RWPE2 (cell line): ENCODE measurements at regions not wholly inside any gene's neighbourhood (a gene's known extent, or its start where the extent isn't known, plus 50 kb on each side); places are given as distances from the start of the nearest gene placed in this dataset.

Experiments used
- ATAC-seq: fragments of 200-7000 bp; cut with Tn5 transposase; 3 replicates; pipeline ENCODE4 v1.9.1; 2021; ENCODE audit warnings: low read depth
- DNase-seq: peaks from one replicate; pipeline ENCODE4 v3.0.0-alpha.2; 2020; ENCODE audit warnings: low spot score
- H3K27ac ChIP-seq: fragments of 450-650 bp; 2 replicates; pipeline ENCODE4 v1.5.1; 2017; ENCODE audit warnings: mild to moderate bottlenecking; ENCODE audit not compliant: poor library complexity, severe bottlenecking
- H3K27me3 ChIP-seq: fragments of 250-450 bp; sonication (Bioruptor Pico); 2 replicates; pipeline ENCODE4 v1.5.1; 2021; ENCODE audit warnings: mild to moderate bottlenecking, moderate library complexity; ENCODE audit not compliant: insufficient read depth, poor library complexity, severe bottlenecking
- H3K36me3 ChIP-seq: fragments of 250-450 bp; sonication (Bioruptor Pico); 2 replicates; pipeline ENCODE4 v1.5.1; 2020; ENCODE audit warnings: low read depth, mild to moderate bottlenecking, moderate library complexity
- H3K4me1 ChIP-seq: fragments of 250-450 bp; sonication (Bioruptor Pico); 2 replicates; pipeline ENCODE4 v1.5.1; 2021; ENCODE audit warnings: mild to moderate bottlenecking, moderate library complexity; ENCODE audit not compliant: insufficient read depth, poor library complexity, severe bottlenecking
- H3K4me3 ChIP-seq: fragments of 250-450 bp; sonication (Bioruptor Pico); 2 replicates; pipeline ENCODE4 v1.5.1; 2021; ENCODE audit warnings: mild to moderate bottlenecking, moderate library complexity; ENCODE audit not compliant: severe bottlenecking
- H3K9me3 ChIP-seq: fragments of 250-450 bp; sonication (Bioruptor Pico); 2 replicates; pipeline ENCODE4 v1.5.1; 2021; ENCODE audit warnings: mild to moderate bottlenecking, moderate library complexity; ENCODE audit not compliant: severe bottlenecking
- TF ChIP-seq, protein P1 (sequence below): fragments of 450-650 bp; IDR thresholded peaks from one replicate; pipeline ENCODE4 v1.5.1; 2017; ENCODE audit warnings: mild to moderate bottlenecking, moderate library complexity; ENCODE audit not compliant: poor library complexity, severe bottlenecking

DNA sequence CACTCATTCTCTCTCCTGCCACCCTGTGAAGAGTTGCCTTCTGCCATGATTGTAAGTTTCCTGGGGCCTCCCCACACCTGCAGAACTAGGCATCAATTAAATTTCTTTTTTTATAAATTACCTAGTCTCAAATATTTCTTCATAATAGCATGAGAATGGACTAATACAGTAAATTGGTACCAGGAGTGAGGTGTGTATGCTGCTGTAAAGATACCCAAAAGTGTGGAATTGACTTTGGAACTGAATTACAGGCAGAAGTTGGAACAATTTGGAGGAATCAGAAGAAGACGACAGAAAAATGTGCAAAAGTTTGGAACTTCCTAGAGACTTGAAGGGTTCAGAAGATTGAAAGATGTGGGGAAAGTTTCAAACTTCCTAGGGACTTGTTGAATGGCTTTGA lies 308.1 kb upstream of the TMPRSS15 start:
- Histone ChIP-seq H3K27me3 (no peaks in the 10 kb centered on the region), H3K27ac (no peak overlapping the region), H3K9me3 (no peaks in the 10 kb centered on the region), H3K4me1 (no peaks in the 10 kb centered on the region), H3K36me3 (no peaks in the 10 kb centered on the region), H3K4me3 (no peak overlapping the region)
- TF ChIP-seq, protein P1, sequence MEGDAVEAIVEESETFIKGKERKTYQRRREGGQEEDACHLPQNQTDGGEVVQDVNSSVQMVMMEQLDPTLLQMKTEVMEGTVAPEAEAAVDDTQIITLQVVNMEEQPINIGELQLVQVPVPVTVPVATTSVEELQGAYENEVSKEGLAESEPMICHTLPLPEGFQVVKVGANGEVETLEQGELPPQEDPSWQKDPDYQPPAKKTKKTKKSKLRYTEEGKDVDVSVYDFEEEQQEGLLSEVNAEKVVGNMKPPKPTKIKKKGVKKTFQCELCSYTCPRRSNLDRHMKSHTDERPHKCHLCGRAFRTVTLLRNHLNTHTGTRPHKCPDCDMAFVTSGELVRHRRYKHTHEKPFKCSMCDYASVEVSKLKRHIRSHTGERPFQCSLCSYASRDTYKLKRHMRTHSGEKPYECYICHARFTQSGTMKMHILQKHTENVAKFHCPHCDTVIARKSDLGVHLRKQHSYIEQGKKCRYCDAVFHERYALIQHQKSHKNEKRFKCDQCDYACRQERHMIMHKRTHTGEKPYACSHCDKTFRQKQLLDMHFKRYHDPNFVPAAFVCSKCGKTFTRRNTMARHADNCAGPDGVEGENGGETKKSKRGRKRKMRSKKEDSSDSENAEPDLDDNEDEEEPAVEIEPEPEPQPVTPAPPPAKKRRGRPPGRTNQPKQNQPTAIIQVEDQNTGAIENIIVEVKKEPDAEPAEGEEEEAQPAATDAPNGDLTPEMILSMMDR, result no peak
- no peak for ATAC-seq
- no peak for DNase-seq

DNA sequence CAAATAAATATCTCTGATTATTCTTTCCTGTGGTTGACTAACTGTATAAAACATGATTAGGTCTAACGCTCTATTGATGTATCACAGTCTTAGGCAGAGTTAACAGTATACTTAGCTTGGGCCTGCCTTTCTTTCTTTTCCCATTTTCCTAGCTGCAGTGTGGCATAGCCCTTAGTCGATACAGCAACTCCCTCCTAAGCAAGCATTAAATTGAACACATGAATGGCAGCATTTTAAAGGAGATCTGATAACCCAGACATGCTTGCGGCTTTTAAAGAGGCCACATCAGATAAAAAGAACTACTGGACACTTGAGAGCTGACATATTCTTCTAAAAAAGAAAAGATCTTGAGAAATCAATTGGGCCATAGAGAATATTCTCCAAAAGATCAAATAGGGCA lies 312.0 kb upstream of the TMPRSS15 start:
- H3K36me3 ChIP-seq, result no peaks in the 10 kb centered on the region
- TF ChIP-seq, protein P1, result no peak
- no peak for ATAC-seq
- H3K27ac ChIP-seq, result no peak overlapping the region
- no peak for DNase-seq
- no peaks in the 10 kb centered on the region for H3K4me1 ChIP-seq
- H3K27me3 ChIP-seq, result no peaks in the 10 kb centered on the region
- H3K4me3 ChIP-seq, result no peak overlapping the region
- H3K9me3 ChIP-seq, result no peaks in the 10 kb centered on the region

DNA sequence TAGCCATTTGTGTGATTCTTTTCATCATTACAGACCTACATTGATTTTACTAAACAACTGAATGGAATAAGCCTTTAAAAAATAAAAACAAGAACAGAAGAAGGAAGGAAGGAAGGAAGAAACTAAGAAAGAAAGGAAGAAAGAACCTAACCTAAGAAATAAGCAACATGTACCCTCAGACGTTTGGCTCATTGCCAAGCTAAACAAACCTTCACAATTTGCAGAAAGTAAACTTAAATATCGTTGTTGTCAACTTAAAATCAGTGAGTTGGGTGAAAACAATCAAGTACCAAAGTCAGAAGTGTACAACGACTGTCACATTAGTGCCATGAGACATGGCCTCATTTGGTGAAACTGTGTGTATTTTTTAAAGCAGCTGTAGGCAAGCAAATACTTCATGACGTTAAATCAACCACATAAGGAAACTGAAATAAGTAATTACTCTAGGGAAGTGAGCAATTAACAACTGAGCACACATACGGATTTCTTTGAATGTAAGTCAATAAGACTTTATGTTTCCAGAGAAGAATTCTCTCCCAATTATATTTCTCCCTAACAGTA lies 313.1 kb upstream of the TMPRSS15 start:
- no peak for DNase-seq
- TF ChIP-seq, protein P1, result no peak
- no peak for ATAC-seq

DNA sequence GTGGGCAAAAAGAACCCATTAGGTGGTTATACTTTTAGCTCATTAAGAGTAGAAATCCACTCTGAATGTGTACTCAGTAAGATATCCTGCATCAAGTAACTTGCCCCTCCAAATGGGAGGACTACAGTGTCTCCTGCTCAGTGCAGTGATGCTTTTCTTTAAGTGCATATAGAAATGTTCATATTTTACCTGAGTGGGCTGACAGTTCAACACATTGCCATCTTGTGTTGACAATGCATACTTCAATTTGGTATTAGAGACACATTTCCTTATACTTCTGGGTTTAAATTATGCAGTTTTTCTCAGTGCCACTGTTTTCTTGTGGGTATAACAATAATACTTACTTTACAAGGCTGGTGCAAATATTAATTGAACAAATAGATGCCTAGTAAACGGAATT lies 318.6 kb upstream of the TMPRSS15 start:
- DNase-seq, result no peak
- no peak for ATAC-seq
- H3K27me3 ChIP-seq, result peaks cover 11% of the 10 kb centered on the region

More for the DNA sequence above, 313.1 kb upstream of the TMPRSS15 start:
- Histone ChIP-seq H3K4me1 (no peaks in the 10 kb centered on the region), H3K27ac (no peak overlapping the region), H3K4me3 (no peak overlapping the region), H3K36me3 (no peaks in the 10 kb centered on the region), H3K9me3 (no peaks in the 10 kb centered on the region), H3K27me3 (no peaks in the 10 kb centered on the region)

DNA sequence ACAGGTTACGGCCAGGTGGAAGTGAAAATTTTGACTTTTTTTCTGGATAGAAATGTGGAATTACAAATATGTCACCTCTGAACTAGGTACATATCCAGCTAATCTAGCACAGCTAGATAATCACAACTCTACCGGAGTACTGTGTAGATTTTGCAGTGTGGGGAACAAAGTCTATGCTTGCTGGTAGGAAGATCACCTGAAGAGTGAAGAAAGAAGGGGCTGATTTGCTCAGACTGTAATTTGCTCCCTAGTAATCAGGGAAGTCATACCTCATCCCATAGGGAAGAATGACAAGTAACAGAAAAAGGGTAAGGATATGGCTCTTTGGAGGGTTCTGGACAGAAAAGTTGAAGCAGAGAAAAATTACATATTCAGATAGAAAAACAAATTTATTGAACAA lies 319.6 kb upstream of the TMPRSS15 start:
- H3K4me1 ChIP-seq, result no peaks in the 10 kb centered on the region
- no peak overlapping the region for H3K4me3 ChIP-seq
- ATAC-seq (no peak), DNase-seq (no peak)
- no peak overlapping the region for H3K27ac ChIP-seq
- TF ChIP-seq, protein P1, result no peak
- no peaks in the 10 kb centered on the region for H3K9me3 ChIP-seq
- H3K36me3 ChIP-seq, result no peaks in the 10 kb centered on the region
- H3K27me3 ChIP-seq, result peaks cover 11% of the 10 kb centered on the region

More for the DNA sequence above, 318.6 kb upstream of the TMPRSS15 start:
- Histone ChIP-seq H3K4me1 (no peaks in the 10 kb centered on the region), H3K36me3 (no peaks in the 10 kb centered on the region), H3K27ac (no peak overlapping the region), H3K4me3 (no peak overlapping the region), H3K9me3 (no peaks in the 10 kb centered on the region)
- TF ChIP-seq, protein P1, result peak; percentile 9
